NCI-H2171 treated with DMSO at 0.1 percent for 48 hours (cell line): ENCODE measurements at regions not wholly inside any gene's neighbourhood (a gene's known extent, or its start where the extent isn't known, plus 50 kb on each side); places are given as distances from the start of the nearest gene placed in this dataset.

ENCODE experiments used
- DNase-seq: peaks from one replicate; lab custom pipeline; 2025; lab: John Stamatoyannopoulos, UW

- DNase-seq, result no peak
Measured at GRCh38 chr4:162732876-162733275, 433.8 kb downstream of the NAF1 start.

GRCh38 chr4:162727766-162728165, 438.9 kb downstream of the NAF1 start:
- DNase-seq, result no peak

GRCh38 chr4:162727232-162727631, 439.5 kb downstream of the NAF1 start:
- DNase-seq, result peak; percentile 5

- DNase-seq, result no peak
Measured at GRCh38 chr4:162715401-162715800, 451.3 kb downstream of the NAF1 start.

GRCh38 chr4:162707962-162708361, 458.7 kb downstream of the NAF1 start:
- no peak for DNase-seq

GRCh38 chr4:162706632-162707031, 460.1 kb downstream of the NAF1 start:
- no peak for DNase-seq

- no peak for DNase-seq
Measured at GRCh38 chr4:162706051-162706450, 460.6 kb downstream of the NAF1 start.

GRCh38 chr4:162705130-162705803, 461.4 kb downstream of the NAF1 start:
- no peak for DNase-seq

GRCh38 chr4:162700815-162701361, 465.8 kb downstream of the NAF1 start:
- DNase-seq, result no peak

- no peak for DNase-seq
Measured at GRCh38 chr4:162700358-162700757, 466.3 kb downstream of the NAF1 start.

- no peak for DNase-seq
Measured at GRCh38 chr4:162699629-162700028, 467.1 kb downstream of the NAF1 start.

GRCh38 chr4:162685410-162685809, 481.3 kb downstream of the NAF1 start:
- no peak for DNase-seq

- DNase-seq, result no peak
Measured at GRCh38 chr4:162684998-162685397, 481.7 kb downstream of the NAF1 start.

- DNase-seq, result no peak
Measured at GRCh38 chr4:162684371-162684700, 482.4 kb downstream of the NAF1 start.

- DNase-seq, result no peak
Measured at GRCh38 chr4:162683659-162684370, 482.9 kb downstream of the NAF1 start.

GRCh38 chr4:162682651-162683050, 484.0 kb downstream of the NAF1 start:
- no peak for DNase-seq

- DNase-seq, result no peak
Measured at GRCh38 chr4:162681212-162681611, 485.5 kb downstream of the NAF1 start.

GRCh38 chr4:162675661-162676060, 491.0 kb downstream of the NAF1 start:
- no peak for DNase-seq

GRCh38 chr4:162661913-162662312, 498.1 kb upstream of the FSTL5 start:
- DNase-seq, result no peak

GRCh38 chr4:162659716-162660115, 495.9 kb upstream of the FSTL5 start:
- no peak for DNase-seq

GRCh38 chr4:162657966-162658365, 494.2 kb upstream of the FSTL5 start:
- DNase-seq, result no peak

GRCh38 chr4:162650166-162650565, 486.4 kb upstream of the FSTL5 start:
- DNase-seq, result no peak

GRCh38 chr4:162645381-162645780, 481.6 kb upstream of the FSTL5 start:
- no peak for DNase-seq

GRCh38 chr4:162644346-162644745, 480.5 kb upstream of the FSTL5 start:
- no peak for DNase-seq
